ENCODE measurements at regions not wholly inside any gene's neighbourhood (a gene's known extent, or its start where the extent isn't known, plus 50 kb on each side); places are given as distances from the start of the nearest gene placed in this dataset.

GRCh38 chr20:1722513-1723050 is 65.0 kb upstream of the SIRPG start:
- TF ChIP-seq EZH2 (IDR thresholded peaks at IDR 0.05) (no peak), POLR2AphosphoS5 (IDR thresholded peaks at IDR 0.05; ENCODE audit: borderline replicate concordance, low read depth, low read length) (no peak)

All from SK-N-MC (cell line).